ENCODE measurements at regions not wholly inside any gene's neighbourhood (a gene's known extent, or its start where the extent isn't known, plus 50 kb on each side); places are given as distances from the start of the nearest gene placed in this dataset.

DNA sequence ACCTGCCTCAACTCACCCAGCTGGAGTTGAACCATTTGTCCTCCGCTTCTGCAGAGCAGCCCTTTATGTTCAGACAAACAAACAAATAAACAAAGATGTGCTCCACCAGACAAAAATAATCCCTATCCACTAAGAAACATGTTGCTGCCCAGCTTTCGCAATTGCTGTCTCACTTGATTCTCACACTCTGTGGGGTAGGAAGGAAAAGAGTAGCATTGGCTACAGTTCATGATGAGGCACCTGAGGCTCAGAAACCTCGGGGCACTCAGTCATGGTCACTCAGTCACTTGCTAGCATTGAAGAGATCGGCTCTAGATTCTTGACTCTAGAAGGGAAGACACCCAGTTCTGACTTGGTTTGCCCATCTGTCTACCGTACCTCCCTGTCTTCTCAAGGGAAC is 88.0 kb upstream of the ZMIZ1 start:
- TF ChIP-seq, protein P1, sequence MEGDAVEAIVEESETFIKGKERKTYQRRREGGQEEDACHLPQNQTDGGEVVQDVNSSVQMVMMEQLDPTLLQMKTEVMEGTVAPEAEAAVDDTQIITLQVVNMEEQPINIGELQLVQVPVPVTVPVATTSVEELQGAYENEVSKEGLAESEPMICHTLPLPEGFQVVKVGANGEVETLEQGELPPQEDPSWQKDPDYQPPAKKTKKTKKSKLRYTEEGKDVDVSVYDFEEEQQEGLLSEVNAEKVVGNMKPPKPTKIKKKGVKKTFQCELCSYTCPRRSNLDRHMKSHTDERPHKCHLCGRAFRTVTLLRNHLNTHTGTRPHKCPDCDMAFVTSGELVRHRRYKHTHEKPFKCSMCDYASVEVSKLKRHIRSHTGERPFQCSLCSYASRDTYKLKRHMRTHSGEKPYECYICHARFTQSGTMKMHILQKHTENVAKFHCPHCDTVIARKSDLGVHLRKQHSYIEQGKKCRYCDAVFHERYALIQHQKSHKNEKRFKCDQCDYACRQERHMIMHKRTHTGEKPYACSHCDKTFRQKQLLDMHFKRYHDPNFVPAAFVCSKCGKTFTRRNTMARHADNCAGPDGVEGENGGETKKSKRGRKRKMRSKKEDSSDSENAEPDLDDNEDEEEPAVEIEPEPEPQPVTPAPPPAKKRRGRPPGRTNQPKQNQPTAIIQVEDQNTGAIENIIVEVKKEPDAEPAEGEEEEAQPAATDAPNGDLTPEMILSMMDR (IDR thresholded peaks at IDR 0.05), result no peak
- TF ChIP-seq POLR2A (IDR thresholded peaks at IDR 0.05), result no peak

All from right lobe of liver (tissue), 4 donors.